B cell (primary cell): ENCODE measurements at regions not wholly inside any gene's neighbourhood (a gene's known extent, or its start where the extent isn't known, plus 50 kb on each side); places are given as distances from the start of the nearest gene placed in this dataset.

Experiments used
- ATAC-seq: fragments of 200-7000 bp; cut with Tn5 transposase; one replicate; pipeline ENCODE4 v1.10.0; 2021; ENCODE audit warnings: low read depth, mild to moderate bottlenecking, moderate number of reproducible peaks, moderate library complexity
- CTCF ChIA-PET: fragments of 350-600 bp; sonication (Branson Sonifier 250); formaldehyde crosslinking; loops from one replicate; lab custom pipeline; 2021; ENCODE audit warnings: antibody characterized with exemption, inconsistent platforms; lab: Charles Lee
- POLR2A ChIA-PET: fragments of 350-600 bp; sonication (Branson Sonifier 250); formaldehyde crosslinking; loops from one replicate; lab custom pipeline; 2021; ENCODE audit warnings: antibody characterized with exemption; lab: Charles Lee
- DNase-seq: peaks from one replicate; pipeline ENCODE4 v3.0.0; 2013
- H2AFZ ChIP-seq: 2 replicates; pipeline ENCODE4 v1.6.1; 2012; ENCODE audit warnings: mild to moderate bottlenecking, low read depth, low read length; ENCODE audit not compliant: insufficient read depth, poor library complexity, severe bottlenecking
- H3K27ac ChIP-seq, 2 donors: 1 replicate in 1 of 2; 2 replicates in 1 of 2; pipeline ENCODE4 v1.5.1; 2012 to 2013; ENCODE audit warnings: low read length in 2 of 2, mild to moderate bottlenecking in 2 of 2, moderate library complexity in 1 of 2
- H3K27me3 ChIP-seq, 4 experiments: fragments of 200-600 bp in 1 of 4; sonication (generic) in 1 of 4; replicated peaks in 1 of 4; 1 replicate in 2 of 4; 2 replicates in 2 of 4; pipeline versions ENCODE4 v1.6.1 to v1.7.0; 2013 to 2016; ENCODE audit warnings: low read length in 3 of 4, mild to moderate bottlenecking in 2 of 4, mixed read lengths in 1 of 4, moderate library complexity in 1 of 4; ENCODE audit not compliant: insufficient read depth in 4 of 4, control insufficient read depth in 3 of 4; ENCODE audit errors: control extremely low read depth in 1 of 4
- H3K36me3 ChIP-seq, 2 experiments: replicated peaks in 1 of 2; 1 replicate in 1 of 2; 2 replicates in 1 of 2; pipeline versions ENCODE4 v1.6.1 to v1.7.1; 2013; ENCODE audit warnings: low read length in 1 of 2; ENCODE audit not compliant: insufficient read depth in 2 of 2, control insufficient read depth in 1 of 2; ENCODE audit errors: control extremely low read depth in 1 of 2, extremely low read depth in 1 of 2
- H3K4me1 ChIP-seq, 2 donors: fragments of 200-600 bp in 1 of 2; sonication (generic) in 1 of 2; 1 replicate in 1 of 2; 2 replicates in 1 of 2; pipeline versions ENCODE4 v1.5.1 to v1.6.1; 2013 to 2017; ENCODE audit warnings: low read length in 2 of 2; ENCODE audit not compliant: control insufficient read depth in 2 of 2, insufficient read depth in 2 of 2
- H3K4me2 ChIP-seq: replicated peaks from 2 replicates; pipeline ENCODE3; 2012; ENCODE audit warnings: mild to moderate bottlenecking, low read depth, low read length; ENCODE audit not compliant: poor library complexity, severe bottlenecking
- H3K4me3 ChIP-seq, 5 experiments: fragments of 200-600 bp in 1 of 5; sonication (generic) in 1 of 5; 1 replicate in 3 of 5; 2 replicates in 2 of 5; pipeline versions ENCODE4 v1.5.1 to v1.7.0; 2011 to 2016; ENCODE audit warnings: low read length in 4 of 5, mild to moderate bottlenecking in 4 of 5, low read depth in 2 of 5, control low read depth in 1 of 5, moderate library complexity in 1 of 5; ENCODE audit not compliant: insufficient read depth in 1 of 5; ENCODE audit errors: control extremely low read depth in 1 of 5, extremely low read depth in 1 of 5
- H3K79me2 ChIP-seq: fragments of 200-600 bp; sonication (generic); one replicate; pipeline ENCODE4 v1.6.0; 2016; ENCODE audit warnings: low read length; ENCODE audit not compliant: control insufficient read depth, insufficient read depth
- H3K9ac ChIP-seq: fragments of 200-600 bp; sonication (generic); 2 replicates; pipeline ENCODE4 v1.6.1; 2017; ENCODE audit warnings: mild to moderate bottlenecking, low read length, moderate library complexity
- H3K9me3 ChIP-seq, 3 donors: one replicate each; pipeline versions ENCODE4 v1.6.1 to v1.7.1; 2013; ENCODE audit warnings: low read length in 2 of 3; ENCODE audit not compliant: control insufficient read depth in 2 of 3, insufficient read depth in 1 of 3; ENCODE audit errors: control extremely low read depth in 1 of 3
- H4K20me1 ChIP-seq: 2 replicates; pipeline ENCODE4 v1.6.0; 2012; ENCODE audit warnings: mild to moderate bottlenecking, low read length; ENCODE audit not compliant: insufficient read depth, control insufficient read depth, poor library complexity, severe bottlenecking
- H3K27ac Mint-ChIP-seq: one replicate; pipeline ENCODE4 v1.8.0; 2021; ENCODE audit warnings: mixed read lengths
- H3K27me3 Mint-ChIP-seq: one replicate; pipeline ENCODE4 v1.8.0; 2021; ENCODE audit warnings: mixed read lengths
- H3K4me1 Mint-ChIP-seq: one replicate; pipeline ENCODE4 v1.8.0; 2021; ENCODE audit warnings: mixed read lengths
- H3K4me3 Mint-ChIP-seq: one replicate; pipeline ENCODE4 v1.8.0; 2021; ENCODE audit warnings: mixed read lengths
- H3K9me3 Mint-ChIP-seq: one replicate; pipeline ENCODE4 v1.8.0; 2022; ENCODE audit warnings: mixed read lengths; ENCODE audit not compliant: insufficient read depth
- CTCF ChIP-seq: fragments of 200-600 bp; IDR thresholded peaks from one replicate; pipeline ENCODE4 v1.8.0; 2022; ENCODE audit warnings: antibody characterized with exemption, mild to moderate bottlenecking
- EZH2 ChIP-seq: IDR thresholded peaks from 2 replicates; pipeline ENCODE4 v1.6.1; 2012; ENCODE audit warnings: borderline replicate concordance, low read depth, mild to moderate bottlenecking, moderate library complexity, low read length; ENCODE audit not compliant: insufficient read depth, poor library complexity, severe bottlenecking
- WGBS: methylation state at CpG from one replicate; pipeline ENCODE4 v1.1.5; 2013; ENCODE audit warnings: missing lambda C conversion rate; ENCODE audit not compliant: insufficient coverage; 5-methylcytosine and 5-hydroxymethylcytosine counted together
- intact Hi-C: fragments of 100-400 bp; cut with micrococcal nuclease; formaldehyde crosslinking; loops from one replicate; pipeline ENCODE4 v1.10.0; 2022

- Histone ChIP-seq H3K36me3 (no peaks in the 10 kb centered on the region), H3K9ac (no peak overlapping the region), H4K20me1 (no peaks in the 10 kb centered on the region), H2AFZ (no peak overlapping the region), H3K27me3 (peaks cover 0 to 4% (median 0%) of the 10 kb centered on the region in 4 experiments), H3K9me3 (peaks cover 0 to 11% (median 0%) of the 10 kb centered on the region in 3 donors), H3K4me3 (no peak overlapping the region), H3K4me2 (no peak overlapping the region), H3K4me1 (no peaks in the 10 kb centered on the region), H3K27ac (no peak overlapping the region), H3K79me2 (no peaks in the 10 kb centered on the region)
- Mint-ChIP-seq H3K27me3 (peaks cover 11% of the 10 kb centered on the region), H3K9me3 (no peaks in the 10 kb centered on the region), H3K27ac (no peak overlapping the region), H3K4me1 (no peaks in the 10 kb centered on the region), H3K4me3 (no peak overlapping the region)
- ATAC-seq (no peak), DNase-seq (no peak)
- 57% methylated on average over 2 of the region's 4 CpGs for WGBS
- POLR2A ChIA-PET = no interaction called here
- CTCF ChIA-PET = no interaction called here
- TF ChIP-seq EZH2 (no peak), CTCF (no peak)
- intact Hi-C loops = no loop called here
Measured at GRCh38 chr11:120030411-120030810, 107.5 kb downstream of the TRIM29 start.

DNA sequence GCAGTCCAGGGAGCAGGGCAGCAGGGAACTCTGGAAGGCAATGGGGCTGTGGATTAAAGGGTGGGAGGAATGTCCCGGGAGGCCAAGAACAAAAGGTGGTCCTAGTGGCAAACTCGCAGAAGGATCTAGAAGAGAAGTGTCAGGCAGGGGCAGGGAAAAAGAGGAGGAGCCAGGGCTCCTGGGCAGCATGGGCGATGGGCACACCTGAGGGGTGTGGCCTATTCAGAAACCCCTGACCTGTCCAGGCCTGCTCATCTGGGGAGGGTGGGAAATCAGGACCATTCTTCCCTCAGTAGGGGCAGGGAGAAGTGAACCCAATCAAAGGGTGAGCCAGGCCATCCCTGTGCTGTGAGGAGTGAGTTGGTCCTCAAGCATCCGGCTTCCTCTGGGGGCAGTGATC, 108.6 kb downstream of the TRIM29 start:
- Mint-ChIP-seq H3K27ac (no peak overlapping the region), H3K4me3 (no peak overlapping the region), H3K4me1 (no peaks in the 10 kb centered on the region), H3K27me3 (peaks cover 11% of the 10 kb centered on the region), H3K9me3 (no peaks in the 10 kb centered on the region)
- H3K79me2 ChIP-seq = no peaks in the 10 kb centered on the region
- H3K27ac ChIP-seq = no peak overlapping the region
- intact Hi-C loops = no loop called here
- H3K9me3 ChIP-seq = peaks cover 0 to 6% (median 0%) of the 10 kb centered on the region in 3 donors
- ChIA-PET POLR2A (no interaction called here), CTCF (no interaction called here)
- DNase-seq (no peak), ATAC-seq (no peak)
- no peaks in the 10 kb centered on the region for H3K4me1 ChIP-seq
- no peak for TF ChIP-seq CTCF
- TF ChIP-seq EZH2 = no peak
- H3K4me3 ChIP-seq = no peak overlapping the region
- no peak overlapping the region for H2AFZ ChIP-seq
- peaks cover 0 to 4% (median 0%) of the 10 kb centered on the region in 4 experiments for H3K27me3 ChIP-seq
- no peak overlapping the region for H3K4me2 ChIP-seq
- no peaks in the 10 kb centered on the region for H3K36me3 ChIP-seq
- 86% methylated on average over 2 of the region's 4 CpGs for WGBS
- no peak overlapping the region for H3K9ac ChIP-seq
- H4K20me1 ChIP-seq = no peaks in the 10 kb centered on the region
